ENCODE measurements at regions not wholly inside any gene's neighbourhood (a gene's known extent, or its start where the extent isn't known, plus 50 kb on each side); places are given as distances from the start of the nearest gene placed in this dataset.
"Not testable (repeated sequence)": the region's sequence is repeated elsewhere in the genome, so short reads cannot be mapped to it uniquely, and the experiment has no call there.

DNA sequence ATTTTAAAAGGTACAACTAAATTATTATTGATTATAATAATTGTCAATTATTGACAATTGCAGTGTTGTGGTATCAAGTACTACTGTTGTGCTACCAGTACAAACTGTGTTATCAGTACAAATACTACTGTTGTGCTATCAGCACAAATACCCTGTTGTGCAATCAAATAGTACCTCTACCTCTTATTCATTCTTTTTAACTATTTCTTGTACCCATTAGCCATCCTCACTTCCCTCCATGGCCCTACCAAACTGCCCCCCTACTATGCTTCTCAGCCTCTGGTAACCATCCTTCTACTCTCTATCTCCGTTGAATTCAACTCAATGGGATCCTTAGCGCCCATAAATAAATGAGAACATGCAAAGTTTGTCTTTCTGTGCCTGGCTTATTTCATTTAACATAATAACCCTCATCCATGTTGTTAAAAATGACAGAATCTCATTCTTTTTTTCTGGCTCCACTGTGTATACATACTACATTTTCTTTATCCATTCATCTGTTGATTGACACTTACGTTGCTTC lies 160.1 kb upstream of the TPTE start:
- H4K20me1 ChIP-seq (replicated peaks in 1 of 2; ENCODE audit: control insufficient read depth in 1 of 2, insufficient read depth in 2 of 2, low read length in 2 of 2); H2AFZ ChIP-seq (ENCODE audit: low read length); H3K14ac ChIP-seq (ENCODE audit: insufficient read length); DNase-seq (ENCODE audit: low read depth in 1 of 2, low spot score in 2 of 2); H2BK120ac ChIP-seq (replicated peaks; ENCODE audit: low read depth, low read length); H3K4ac ChIP-seq (replicated peaks; ENCODE audit: insufficient read length, low read depth, low read length); H2BK20ac ChIP-seq (ENCODE audit: low read length); H2AK5ac ChIP-seq (ENCODE audit: low read depth, low read length); H3K4me1 ChIP-seq (replicated peaks in 1 of 4; ENCODE audit: control insufficient read depth in 3 of 4, insufficient read depth in 4 of 4, low read length in 3 of 4); H3K9ac ChIP-seq (replicated peaks in 1 of 4; ENCODE audit: extremely low read depth in 1 of 4, low read depth in 3 of 4, low read length in 3 of 4); H3K36me3 ChIP-seq (ENCODE audit: control insufficient read depth in 2 of 4, insufficient read depth in 4 of 4, low read length in 3 of 4); H3K23ac ChIP-seq (ENCODE audit: insufficient read length); H2BK5ac ChIP-seq (ENCODE audit: low read depth, low read length); H2BK15ac ChIP-seq (ENCODE audit: low read length); H3K4me3 ChIP-seq (ENCODE audit: extremely low read depth in 1 of 4, insufficient read depth in 2 of 4, low read depth in 3 of 4, low read length in 4 of 4); H3K27ac ChIP-seq (ENCODE audit: low read depth, low read length); H3K27me3 ChIP-seq (replicated peaks in 1 of 4; ENCODE audit: control insufficient read depth in 3 of 4, extremely low read depth in 1 of 4, insufficient read depth in 3 of 4, low read length in 3 of 4); H3K4me2 ChIP-seq (ENCODE audit: insufficient read depth in 1 of 2, low read depth in 2 of 2, low read length in 2 of 2); H4K91ac ChIP-seq (replicated peaks; ENCODE audit: insufficient read length, low read length); H3K79me1 ChIP-seq (ENCODE audit: low read depth, low read length); H3K23me2 ChIP-seq (ENCODE audit: low read depth, low read length); FAIRE-seq; H4K5ac ChIP-seq (ENCODE audit: insufficient read length, low read depth, low read length); H4K8ac ChIP-seq (ENCODE audit: extremely low read depth, insufficient read depth, low read length); POLR2A ChIA-PET (ENCODE audit: partially characterized antibody); H3K56ac ChIP-seq (replicated peaks; ENCODE audit: insufficient read length, low read depth, low read length); H2BK12ac ChIP-seq (ENCODE audit: low read depth, low read length); CTCF ChIA-PET (ENCODE audit: partially characterized antibody); H3K18ac ChIP-seq (ENCODE audit: extremely low read depth, low read length); H3K79me2 ChIP-seq (ENCODE audit: control insufficient read depth in 1 of 2, insufficient read depth in 2 of 2, low read length in 2 of 2): not testable (repeated sequence)
- 44% methylated on average over 2 of the region's 3 CpGs; no CpG with 5 or more reads in 1 of the 2 experiments for WGBS, 2 experiments (ENCODE audit: extremely low coverage in 1 of 2, insufficient coverage in 1 of 2, insufficient read length in 1 of 2, insufficient replicate concordance in 2 of 2, low coverage in 1 of 2, low lambda C conversion rate in 2 of 2, missing lambda C conversion rate in 1 of 2)
- peaks cover 57 to 68% of the 10 kb centered on the region in 2 experiments for H3K9me3 ChIP-seq (ENCODE audit: insufficient read depth in 2 of 2, low read depth in 1 of 2, low read length in 1 of 2)

DNA sequence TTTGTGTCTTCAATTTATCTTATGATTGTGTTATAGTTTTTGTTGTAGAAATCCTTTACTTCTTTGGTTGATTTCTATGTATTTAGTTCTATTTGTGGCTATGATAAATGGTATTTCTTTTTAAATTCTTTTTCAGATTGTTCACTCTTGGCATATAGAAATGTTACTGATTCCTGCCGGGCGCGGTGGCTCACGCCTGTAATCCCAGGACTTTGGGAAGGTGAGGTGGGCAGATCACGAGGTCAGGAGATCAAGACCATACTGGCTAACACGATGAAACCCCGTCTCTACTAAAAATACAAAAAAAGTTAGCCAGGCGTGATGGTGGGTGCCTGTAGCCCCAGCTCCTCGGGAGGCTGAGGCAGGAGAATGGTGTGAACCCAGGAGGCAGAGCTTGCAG lies 158.6 kb upstream of the TPTE start:
- H4K91ac ChIP-seq (replicated peaks; ENCODE audit: insufficient read length, low read length); H3K36me3 ChIP-seq (ENCODE audit: control insufficient read depth in 2 of 4, insufficient read depth in 4 of 4, low read length in 3 of 4); H4K8ac ChIP-seq (ENCODE audit: extremely low read depth, insufficient read depth, low read length); H2AFZ ChIP-seq (ENCODE audit: low read length); H4K5ac ChIP-seq (ENCODE audit: insufficient read length, low read depth, low read length); H3K79me2 ChIP-seq (ENCODE audit: control insufficient read depth in 1 of 2, insufficient read depth in 2 of 2, low read length in 2 of 2); H3K4ac ChIP-seq (replicated peaks; ENCODE audit: insufficient read length, low read depth, low read length); H3K4me2 ChIP-seq (ENCODE audit: insufficient read depth in 1 of 2, low read depth in 2 of 2, low read length in 2 of 2); FAIRE-seq; CTCF ChIA-PET (ENCODE audit: partially characterized antibody); DNase-seq (ENCODE audit: low read depth in 1 of 2, low spot score in 2 of 2); H2BK5ac ChIP-seq (ENCODE audit: low read depth, low read length); H3K18ac ChIP-seq (ENCODE audit: extremely low read depth, low read length); H3K23me2 ChIP-seq (ENCODE audit: low read depth, low read length); H3K4me3 ChIP-seq (ENCODE audit: extremely low read depth in 1 of 4, insufficient read depth in 2 of 4, low read depth in 3 of 4, low read length in 4 of 4); H3K79me1 ChIP-seq (ENCODE audit: low read depth, low read length); POLR2A ChIA-PET (ENCODE audit: partially characterized antibody); H3K4me1 ChIP-seq (replicated peaks in 1 of 4; ENCODE audit: control insufficient read depth in 3 of 4, insufficient read depth in 4 of 4, low read length in 3 of 4); H3K27ac ChIP-seq (ENCODE audit: low read depth, low read length); H3K27me3 ChIP-seq (replicated peaks in 1 of 4; ENCODE audit: control insufficient read depth in 3 of 4, extremely low read depth in 1 of 4, insufficient read depth in 3 of 4, low read length in 3 of 4); H2AK5ac ChIP-seq (ENCODE audit: low read depth, low read length); H3K23ac ChIP-seq (ENCODE audit: insufficient read length); H2BK12ac ChIP-seq (ENCODE audit: low read depth, low read length); H2BK20ac ChIP-seq (ENCODE audit: low read length); H3K14ac ChIP-seq (ENCODE audit: insufficient read length); H3K56ac ChIP-seq (replicated peaks; ENCODE audit: insufficient read length, low read depth, low read length); H2BK15ac ChIP-seq (ENCODE audit: low read length); H2BK120ac ChIP-seq (replicated peaks; ENCODE audit: low read depth, low read length); H4K20me1 ChIP-seq (replicated peaks in 1 of 2; ENCODE audit: control insufficient read depth in 1 of 2, insufficient read depth in 2 of 2, low read length in 2 of 2); H3K9ac ChIP-seq (replicated peaks in 1 of 4; ENCODE audit: extremely low read depth in 1 of 4, low read depth in 3 of 4, low read length in 3 of 4): not testable (repeated sequence)
- H3K9me3 ChIP-seq (ENCODE audit: insufficient read depth in 2 of 2, low read depth in 1 of 2, low read length in 1 of 2) = peaks cover 51 to 55% of the 10 kb centered on the region in 2 experiments
- 77% methylated on average over 9 of the region's 9 CpGs; no CpG with 5 or more reads in 1 of the 2 experiments for WGBS, 2 experiments (ENCODE audit: extremely low coverage in 1 of 2, insufficient coverage in 1 of 2, insufficient read length in 1 of 2, insufficient replicate concordance in 2 of 2, low coverage in 1 of 2, low lambda C conversion rate in 2 of 2, missing lambda C conversion rate in 1 of 2)

Data from H1 (cell line).